ENCODE measurements at regions not wholly inside any gene's neighbourhood (a gene's known extent, or its start where the extent isn't known, plus 50 kb on each side); places are given as distances from the start of the nearest gene placed in this dataset.

GRCh38 chr10:44199991-44200655 is 184.8 kb downstream of the CXCL12 start:
- TF ChIP-seq, protein P1, sequence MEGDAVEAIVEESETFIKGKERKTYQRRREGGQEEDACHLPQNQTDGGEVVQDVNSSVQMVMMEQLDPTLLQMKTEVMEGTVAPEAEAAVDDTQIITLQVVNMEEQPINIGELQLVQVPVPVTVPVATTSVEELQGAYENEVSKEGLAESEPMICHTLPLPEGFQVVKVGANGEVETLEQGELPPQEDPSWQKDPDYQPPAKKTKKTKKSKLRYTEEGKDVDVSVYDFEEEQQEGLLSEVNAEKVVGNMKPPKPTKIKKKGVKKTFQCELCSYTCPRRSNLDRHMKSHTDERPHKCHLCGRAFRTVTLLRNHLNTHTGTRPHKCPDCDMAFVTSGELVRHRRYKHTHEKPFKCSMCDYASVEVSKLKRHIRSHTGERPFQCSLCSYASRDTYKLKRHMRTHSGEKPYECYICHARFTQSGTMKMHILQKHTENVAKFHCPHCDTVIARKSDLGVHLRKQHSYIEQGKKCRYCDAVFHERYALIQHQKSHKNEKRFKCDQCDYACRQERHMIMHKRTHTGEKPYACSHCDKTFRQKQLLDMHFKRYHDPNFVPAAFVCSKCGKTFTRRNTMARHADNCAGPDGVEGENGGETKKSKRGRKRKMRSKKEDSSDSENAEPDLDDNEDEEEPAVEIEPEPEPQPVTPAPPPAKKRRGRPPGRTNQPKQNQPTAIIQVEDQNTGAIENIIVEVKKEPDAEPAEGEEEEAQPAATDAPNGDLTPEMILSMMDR (IDR thresholded peaks at IDR 0.05) = no peak
- TF ChIP-seq POLR2A (IDR thresholded peaks at IDR 0.05) = no peak
